Dermis blood vessel endothelial cell (primary cell): ENCODE measurements at regions not wholly inside any gene's neighbourhood (a gene's known extent, or its start where the extent isn't known, plus 50 kb on each side); places are given as distances from the start of the nearest gene placed in this dataset.

Experiments
- DNase-seq: peaks from one replicate; pipeline ENCODE4 v3.0.0; 2010

DNA sequence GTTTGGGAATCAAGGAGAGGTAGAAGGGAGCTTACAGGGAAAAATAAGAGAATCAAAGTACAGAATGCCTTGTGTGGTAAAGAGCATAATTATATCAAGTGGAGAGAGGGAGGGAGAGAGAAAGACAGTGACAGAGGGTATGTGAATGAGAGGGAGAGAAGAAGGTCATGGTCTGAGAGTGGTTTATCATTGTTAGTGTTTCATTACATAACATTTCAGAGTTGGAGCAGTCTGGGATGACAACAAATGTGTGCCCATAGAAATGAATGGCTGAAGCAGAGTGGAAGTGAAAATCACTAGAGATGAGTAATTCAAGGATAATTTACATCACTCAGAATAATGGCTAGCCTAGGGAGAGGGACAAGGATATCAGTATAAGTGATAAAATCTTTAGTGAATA lies 799.2 kb downstream of the TLE1 start:
- DNase-seq: no peak

DNA sequence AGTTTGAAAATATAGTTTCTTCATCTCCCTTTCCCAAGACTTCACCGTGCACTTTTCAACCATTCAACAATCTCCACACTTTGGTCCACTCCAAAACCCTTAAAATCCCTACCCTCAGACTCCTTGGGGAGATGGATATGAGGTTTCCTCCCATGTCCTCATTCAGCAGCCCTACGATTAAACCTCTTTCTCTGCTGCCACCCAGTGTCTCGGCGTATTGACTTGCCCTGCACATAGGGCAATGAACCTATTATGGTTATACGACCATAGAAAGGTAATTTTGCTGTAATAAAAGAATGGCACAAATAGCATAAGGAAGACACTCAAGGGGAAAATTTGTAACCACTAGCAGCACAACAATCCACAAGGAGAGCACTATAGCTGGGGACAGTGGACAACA lies 803.5 kb downstream of the TLE1 start:
- no peak for DNase-seq

GRCh38 chr9:80883826-80884579 lies 805.3 kb downstream of the TLE1 start:
- DNase-seq: no peak

GRCh38 chr9:80883426-80883825 lies 805.9 kb downstream of the TLE1 start:
- no peak for DNase-seq

GRCh38 chr9:80881940-80882339 lies 807.4 kb downstream of the TLE1 start:
- DNase-seq: no peak

DNA sequence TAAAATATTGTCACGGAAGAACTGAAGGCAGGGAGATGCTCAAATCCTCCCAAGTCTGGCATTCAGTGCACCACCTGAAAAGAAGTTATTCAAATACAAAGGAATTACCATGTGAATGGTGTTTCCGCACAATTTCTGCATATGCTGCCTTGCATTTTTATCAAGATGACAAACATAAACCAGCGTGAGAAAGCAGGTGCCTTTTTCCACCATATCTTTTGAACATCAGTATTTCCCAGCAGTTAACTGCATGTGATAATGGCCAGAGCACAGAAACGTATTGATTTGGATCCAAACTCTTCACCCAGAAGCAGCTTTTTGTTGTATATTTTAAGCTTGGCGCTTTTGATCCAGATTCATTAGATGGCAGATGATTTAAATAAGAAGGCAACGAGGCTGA lies 808.0 kb downstream of the TLE1 start:
- DNase-seq: no peak

DNA sequence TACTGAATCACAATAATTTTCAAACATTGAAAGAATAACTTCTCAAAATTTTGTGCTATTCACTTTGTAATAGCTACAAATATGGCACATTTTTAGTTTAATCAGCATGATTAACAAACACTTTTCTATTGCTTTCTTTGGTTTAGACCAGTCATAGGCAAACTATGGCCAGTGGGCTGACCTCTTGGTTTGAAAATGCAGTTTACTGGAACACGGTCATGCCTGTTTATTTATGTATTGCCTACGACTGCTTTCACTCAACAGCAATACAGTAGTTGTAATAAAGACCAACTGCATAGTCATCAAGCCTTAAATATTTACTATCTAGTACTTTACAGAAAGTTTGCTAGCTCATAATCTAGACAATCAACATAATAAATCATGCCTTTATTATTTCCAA lies 810.8 kb downstream of the TLE1 start:
- DNase-seq: no peak

DNA sequence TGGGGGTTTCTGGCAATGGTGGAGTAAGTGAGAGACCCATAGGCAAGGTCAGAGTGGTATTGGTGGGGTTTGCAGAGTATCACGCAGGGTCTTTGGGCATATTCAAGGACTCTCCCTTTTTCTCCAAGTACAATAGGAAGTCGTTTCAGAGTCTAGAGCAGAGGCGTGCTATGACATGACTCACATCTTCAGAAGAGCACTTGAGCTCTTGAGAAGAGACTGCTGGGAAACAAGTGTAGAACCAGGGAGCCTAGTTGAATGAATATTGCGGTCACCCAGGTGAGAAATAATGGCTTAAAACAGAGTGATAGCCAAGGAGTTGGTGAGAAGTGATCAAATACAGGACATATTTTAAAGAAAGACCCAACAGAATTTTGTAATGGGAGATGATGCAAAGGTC lies 813.4 kb downstream of the TLE1 start:
- DNase-seq: no peak

GRCh38 chr9:80874276-80874675 lies 815.1 kb downstream of the TLE1 start:
- no peak for DNase-seq

- DNase-seq: no peak
Measured at GRCh38 chr9:80873861-80874260, 815.5 kb downstream of the TLE1 start.

- no peak for DNase-seq
Measured at GRCh38 chr9:80871596-80871995, 817.8 kb downstream of the TLE1 start.

GRCh38 chr9:80867731-80868130 lies 821.6 kb downstream of the TLE1 start:
- no peak for DNase-seq

DNA sequence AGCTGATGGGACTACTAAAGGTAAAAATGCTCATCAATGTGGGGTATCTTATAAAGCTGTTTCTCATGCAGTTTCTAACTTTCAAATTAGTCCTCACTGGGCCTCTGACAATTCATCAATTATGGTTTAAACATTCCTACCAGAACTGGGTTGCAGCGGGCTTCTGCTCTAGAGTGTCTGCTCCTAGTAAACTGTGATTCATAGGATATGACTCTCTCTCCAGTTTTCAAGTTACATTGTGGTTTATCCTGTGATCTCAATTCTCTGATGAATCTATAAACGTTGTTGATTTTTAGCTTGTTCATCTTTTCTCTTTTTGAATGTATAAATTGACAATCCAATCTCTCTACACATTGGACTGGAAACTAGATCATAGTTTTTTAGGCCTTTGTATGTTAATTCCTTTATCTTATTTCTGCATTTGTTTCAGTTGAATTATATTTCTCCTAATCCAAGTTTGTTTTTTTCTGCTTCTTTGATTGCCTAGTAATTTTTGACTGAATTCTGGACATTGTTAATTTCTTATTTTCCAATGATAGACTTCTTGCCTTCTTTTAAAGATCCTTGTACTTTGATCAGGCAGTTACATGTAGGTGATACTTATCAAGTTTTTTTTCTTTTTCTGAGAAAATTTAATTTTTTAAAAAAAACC lies 822.6 kb downstream of the TLE1 start:
- DNase-seq: no peak

- no peak for DNase-seq
Measured at GRCh38 chr9:80866121-80866520, 823.2 kb downstream of the TLE1 start.

- no peak for DNase-seq
Measured at GRCh38 chr9:80843028-80843427, 846.3 kb downstream of the TLE1 start.

DNA sequence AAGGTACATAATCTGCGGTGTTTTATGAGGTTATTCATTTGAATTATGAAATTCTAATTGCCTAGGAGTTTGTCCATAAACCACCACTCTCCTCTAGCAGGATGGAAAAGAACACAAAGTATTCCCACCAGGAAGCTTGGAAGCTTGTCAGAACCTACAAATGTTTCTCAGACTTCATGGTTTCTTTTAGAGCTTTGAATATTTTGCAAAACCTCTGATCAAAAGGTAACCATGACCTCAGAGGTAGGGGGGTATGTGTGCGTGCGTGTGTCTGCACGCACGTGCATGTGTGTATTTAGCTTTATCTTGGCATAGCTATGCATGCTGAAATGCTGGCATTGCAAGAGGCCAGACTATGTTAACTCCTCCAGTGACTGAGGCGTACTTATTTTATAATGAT lies 847.0 kb downstream of the TLE1 start:
- DNase-seq: no peak

DNA sequence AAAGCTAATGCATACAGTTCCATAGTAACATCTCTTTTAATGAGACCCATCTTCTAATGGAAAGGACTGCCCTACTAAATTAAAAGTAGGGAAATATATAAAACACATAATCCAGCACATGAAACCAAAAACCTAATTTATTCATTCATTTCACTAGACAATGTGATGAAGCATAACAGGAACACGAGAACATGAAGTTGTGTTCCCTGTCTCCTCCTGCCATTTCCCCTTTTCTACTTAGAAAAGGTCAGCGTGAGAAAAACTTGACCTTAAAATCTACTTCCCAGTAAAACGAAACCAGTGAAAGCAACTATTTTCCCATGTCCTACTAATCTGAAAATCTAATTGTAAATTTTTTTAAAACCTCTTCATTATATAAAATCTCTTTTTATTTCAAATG lies 847.5 kb downstream of the TLE1 start:
- DNase-seq: no peak

DNA sequence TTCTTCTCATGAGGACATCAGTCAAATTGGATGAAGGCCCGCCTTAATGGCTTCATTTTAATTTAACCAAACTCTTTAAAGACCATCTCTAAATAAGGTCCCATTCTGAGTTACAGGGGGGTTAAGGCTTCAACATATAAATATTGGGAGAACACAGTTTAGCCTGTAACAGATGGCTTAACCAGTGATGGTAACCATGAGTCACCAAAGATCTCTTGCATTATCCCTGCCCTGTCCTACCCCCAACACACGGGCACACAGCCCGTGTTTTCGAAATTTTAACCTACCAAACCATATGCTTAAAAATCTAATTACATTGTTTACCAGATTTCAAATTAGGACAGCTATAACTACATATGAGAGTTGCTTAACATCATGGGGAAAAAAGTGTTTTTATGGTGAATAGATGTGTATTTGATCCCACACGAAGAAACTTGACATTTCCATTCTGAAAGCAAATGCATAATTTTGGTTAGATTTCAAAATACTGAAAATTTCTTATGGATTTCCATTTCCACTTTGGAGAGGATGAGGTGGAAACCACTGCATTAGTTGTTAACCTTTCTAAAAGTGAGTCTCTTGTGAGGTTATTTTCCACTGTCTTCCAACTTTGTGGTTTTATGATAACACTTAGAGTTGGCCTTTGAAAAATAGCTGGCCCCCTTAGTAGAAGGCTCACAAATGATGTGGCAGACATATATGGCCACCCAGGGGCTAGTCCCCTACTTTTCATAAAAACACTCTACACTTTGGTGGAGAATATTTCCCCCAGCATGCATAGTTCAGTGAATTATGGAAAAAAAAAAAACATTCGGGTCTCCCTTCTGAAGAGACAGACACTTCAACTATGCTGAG lies 849.3 kb downstream of the TLE1 start:
- DNase-seq: no peak

DNA sequence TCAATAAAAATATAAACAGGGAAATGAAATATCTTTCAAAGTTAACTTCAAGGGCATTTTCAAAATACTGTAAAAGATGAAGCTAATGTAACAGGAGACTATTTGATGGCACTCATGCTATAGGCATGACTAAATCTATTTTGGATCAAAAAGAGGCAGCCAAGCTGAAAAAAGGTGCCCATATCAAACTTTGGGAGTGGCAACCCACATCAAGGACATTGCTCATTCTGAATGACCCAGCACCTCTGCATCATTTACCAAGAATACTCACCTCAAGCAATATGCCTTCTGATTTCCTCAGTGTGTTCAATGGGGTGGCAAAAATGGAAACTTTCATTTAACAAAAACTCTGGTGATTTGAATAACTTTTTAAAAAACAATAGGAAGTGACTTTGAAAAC lies 853.3 kb downstream of the TLE1 start:
- no peak for DNase-seq

GRCh38 chr9:80831751-80832150 lies 857.6 kb downstream of the TLE1 start:
- DNase-seq: no peak

DNA sequence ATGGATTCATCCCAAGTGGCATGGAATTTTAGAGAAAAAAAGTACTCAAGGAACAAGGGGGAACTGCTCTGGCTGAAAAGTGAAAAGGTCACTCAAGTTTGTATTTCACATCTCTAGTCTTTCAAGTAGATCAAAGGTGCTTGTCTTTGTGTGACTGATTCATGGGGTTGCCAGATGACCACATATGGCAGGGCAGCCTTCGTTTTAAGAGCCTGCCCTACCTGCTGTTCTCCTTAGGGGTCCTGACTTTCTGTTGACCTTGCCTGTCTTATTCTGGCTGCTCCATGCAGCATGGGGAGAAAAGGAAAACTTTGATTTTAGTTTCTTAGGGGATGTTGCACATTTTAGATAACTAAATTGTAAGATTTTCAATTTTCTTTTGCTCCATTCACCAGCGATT lies 877.7 kb downstream of the TLE1 start:
- DNase-seq: no peak

- DNase-seq: no peak
Measured at GRCh38 chr9:80811003-80811402, 878.3 kb downstream of the TLE1 start.

DNA sequence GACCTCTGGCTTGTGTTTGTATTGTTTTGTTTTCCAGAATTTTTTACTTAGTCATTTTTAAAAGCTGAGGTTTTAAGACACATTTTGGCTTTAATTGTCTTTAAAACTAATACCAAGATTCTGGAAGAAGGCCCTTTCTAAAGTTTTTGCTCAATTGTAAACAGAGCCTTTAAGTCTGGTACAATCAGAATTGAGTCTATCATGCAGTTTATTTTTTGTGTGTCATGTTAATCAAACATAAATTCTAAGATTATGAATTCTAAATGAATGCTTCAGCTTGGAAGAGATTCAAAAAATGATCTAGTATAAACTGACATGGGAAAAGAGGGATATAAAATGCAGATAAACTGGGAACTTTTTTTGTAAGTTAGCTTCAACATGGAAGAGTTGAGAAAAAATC lies 882.7 kb downstream of the TLE1 start:
- no peak for DNase-seq

DNA sequence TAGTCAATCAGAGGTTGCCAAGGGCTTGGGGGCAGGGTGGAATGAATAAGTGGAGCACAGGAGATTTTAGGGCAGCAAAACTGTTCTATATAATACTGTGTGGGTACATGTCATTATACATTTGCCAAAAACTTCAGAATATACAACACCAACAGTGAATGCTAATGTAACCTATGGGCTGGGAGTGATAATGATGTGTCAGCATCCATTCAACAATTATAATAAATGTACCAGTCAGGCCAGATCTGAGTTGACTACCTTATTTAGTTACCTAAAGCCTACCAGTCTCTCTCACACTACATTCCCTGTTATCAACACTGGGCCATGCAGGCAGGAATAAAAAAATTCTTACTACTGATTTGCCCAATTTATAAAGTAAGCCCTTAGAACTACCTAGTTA lies 884.5 kb downstream of the TLE1 start:
- DNase-seq: no peak
